Tibial artery (tissue), 4 donors: ENCODE measurements at regions not wholly inside any gene's neighbourhood (a gene's known extent, or its start where the extent isn't known, plus 50 kb on each side); places are given as distances from the start of the nearest gene placed in this dataset.

ENCODE experiments used
- DNase-seq, 2 donors: peaks; one replicate each; pipeline ENCODE4 v3.0.0-alpha.2; 2019
- H3K27ac ChIP-seq, 2 donors: fragments of 200-600 bp; sonication (generic) in 1 of 2; 1 replicate in 1 of 2; 2 replicates in 1 of 2; pipeline ENCODE4 v1.5.1; 2018 to 2019; ENCODE audit warnings: mild to moderate bottlenecking in 1 of 2
- H3K27me3 ChIP-seq, 2 donors: fragments of 200-600 bp; sonication (generic) in 1 of 2; one replicate each; pipeline versions ENCODE4 v1.5.1 to v1.6.0; 2016 to 2019
- H3K36me3 ChIP-seq, 3 donors: fragments of 200-600 bp; sonication (generic) in 2 of 3; one replicate each; pipeline ENCODE4 v1.5.1; 2016 to 2019; ENCODE audit warnings: mild to moderate bottlenecking in 2 of 3
- H3K4me1 ChIP-seq, 4 donors: fragments of 200-600 bp; sonication (generic) in 2 of 4; 1 replicate in 3 of 4; 2 replicates in 1 of 4; pipeline ENCODE4 v1.5.1; 2016 to 2019
- H3K4me3 ChIP-seq, 2 donors: fragments of 200-600 bp; sonication (generic) in 1 of 2; 1 replicate in 1 of 2; 2 replicates in 1 of 2; pipeline ENCODE4 v1.5.1; 2018 to 2019; ENCODE audit warnings: mild to moderate bottlenecking in 2 of 2
- H3K9me3 ChIP-seq, 3 donors: fragments of 200-600 bp; sonication (generic) in 1 of 3; one replicate each; pipeline ENCODE4 v1.5.1; 2016 to 2019
- intact Hi-C: fragments of 100-400 bp; cut with DNase I; formaldehyde crosslinking; loops from one replicate; pipeline ENCODE4 v1.15.0; 2023; ENCODE audit warnings: low total_unique reads
- TF ChIP-seq, protein P1 (sequence below), 2 experiments: fragments of 200-600 bp in 1 of 2; fragments of 450-650 bp in 1 of 2; IDR thresholded peaks; one replicate each; pipeline ENCODE4 v1.5.1; 2017 to 2019; ENCODE audit warnings: antibody characterized with exemption in 2 of 2, mild to moderate bottlenecking in 1 of 2, moderate library complexity in 1 of 2

DNA sequence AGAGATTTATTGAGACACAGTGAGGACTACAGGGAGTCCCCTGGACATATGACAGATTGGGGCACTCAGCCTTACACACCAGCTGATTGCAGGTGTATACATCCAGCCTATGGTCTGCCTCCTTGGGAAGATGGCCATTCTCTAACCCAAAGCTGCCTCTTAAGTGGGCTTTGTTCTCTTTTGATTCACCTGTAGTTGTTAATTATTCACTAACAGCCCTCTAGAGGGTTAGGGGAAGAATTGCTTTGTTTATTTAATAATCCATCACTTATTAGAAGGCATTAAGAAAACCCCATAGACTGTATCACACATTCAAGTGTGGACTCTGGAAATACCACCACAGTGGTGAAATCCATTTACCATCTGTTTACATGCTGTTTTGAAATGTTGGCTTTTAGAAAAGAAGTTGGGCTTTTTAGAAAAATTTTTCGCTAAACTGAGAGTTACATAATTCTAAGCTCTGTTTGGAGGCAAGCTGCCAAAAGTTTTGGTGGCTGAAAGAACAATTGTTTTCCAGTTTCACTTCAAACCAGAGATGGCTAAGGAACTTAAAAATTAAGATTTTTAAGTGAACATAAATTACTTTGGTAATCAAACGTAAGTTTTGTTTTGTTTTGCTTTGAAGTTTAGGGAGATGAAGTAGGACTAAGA lies 379.1 kb downstream of the ADRA2A start:
- Histone ChIP-seq H3K36me3 (no peaks in the 10 kb centered on the region), H3K27ac (no peak overlapping the region), H3K4me1 (no peaks in the 10 kb centered on the region), H3K27me3 (no peaks in the 10 kb centered on the region), H3K4me3 (no peak overlapping the region), H3K9me3 (no peaks in the 10 kb centered on the region)
- DNase-seq, result peak in 1 of 2 donors; percentile 24
- TF ChIP-seq, protein P1, sequence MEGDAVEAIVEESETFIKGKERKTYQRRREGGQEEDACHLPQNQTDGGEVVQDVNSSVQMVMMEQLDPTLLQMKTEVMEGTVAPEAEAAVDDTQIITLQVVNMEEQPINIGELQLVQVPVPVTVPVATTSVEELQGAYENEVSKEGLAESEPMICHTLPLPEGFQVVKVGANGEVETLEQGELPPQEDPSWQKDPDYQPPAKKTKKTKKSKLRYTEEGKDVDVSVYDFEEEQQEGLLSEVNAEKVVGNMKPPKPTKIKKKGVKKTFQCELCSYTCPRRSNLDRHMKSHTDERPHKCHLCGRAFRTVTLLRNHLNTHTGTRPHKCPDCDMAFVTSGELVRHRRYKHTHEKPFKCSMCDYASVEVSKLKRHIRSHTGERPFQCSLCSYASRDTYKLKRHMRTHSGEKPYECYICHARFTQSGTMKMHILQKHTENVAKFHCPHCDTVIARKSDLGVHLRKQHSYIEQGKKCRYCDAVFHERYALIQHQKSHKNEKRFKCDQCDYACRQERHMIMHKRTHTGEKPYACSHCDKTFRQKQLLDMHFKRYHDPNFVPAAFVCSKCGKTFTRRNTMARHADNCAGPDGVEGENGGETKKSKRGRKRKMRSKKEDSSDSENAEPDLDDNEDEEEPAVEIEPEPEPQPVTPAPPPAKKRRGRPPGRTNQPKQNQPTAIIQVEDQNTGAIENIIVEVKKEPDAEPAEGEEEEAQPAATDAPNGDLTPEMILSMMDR (IDR thresholded peaks at IDR 0.05), result no peak
- intact Hi-C loops, result no loop called here

DNA sequence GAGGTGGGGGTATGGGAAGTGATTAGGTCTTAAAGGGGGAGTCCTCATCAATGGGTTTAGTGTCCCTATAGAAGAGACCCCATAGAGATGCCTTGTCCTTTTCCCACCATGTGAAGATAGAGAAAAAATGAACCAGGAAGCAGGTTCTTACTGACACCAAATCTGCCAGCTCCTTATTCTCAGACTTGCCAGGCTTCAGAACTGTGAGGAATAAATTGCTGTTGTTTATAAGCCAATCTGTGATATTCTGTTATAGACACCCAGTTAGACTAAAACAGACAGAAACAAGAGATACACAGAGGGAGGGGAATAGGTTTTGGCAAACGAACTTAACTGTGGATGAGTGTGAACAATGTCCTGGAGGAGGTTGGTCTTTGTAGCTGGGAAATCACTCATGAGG lies 381.4 kb downstream of the ADRA2A start:
- Histone ChIP-seq H3K4me3 (no peak overlapping the region), H3K4me1 (no peaks in the 10 kb centered on the region), H3K27me3 (no peaks in the 10 kb centered on the region), H3K9me3 (no peaks in the 10 kb centered on the region), H3K27ac (no peak overlapping the region), H3K36me3 (no peaks in the 10 kb centered on the region)
- DNase-seq, result no peak
- intact Hi-C loops, result no loop called here
- TF ChIP-seq, protein P1 (IDR thresholded peaks at IDR 0.05), result no peak

DNA sequence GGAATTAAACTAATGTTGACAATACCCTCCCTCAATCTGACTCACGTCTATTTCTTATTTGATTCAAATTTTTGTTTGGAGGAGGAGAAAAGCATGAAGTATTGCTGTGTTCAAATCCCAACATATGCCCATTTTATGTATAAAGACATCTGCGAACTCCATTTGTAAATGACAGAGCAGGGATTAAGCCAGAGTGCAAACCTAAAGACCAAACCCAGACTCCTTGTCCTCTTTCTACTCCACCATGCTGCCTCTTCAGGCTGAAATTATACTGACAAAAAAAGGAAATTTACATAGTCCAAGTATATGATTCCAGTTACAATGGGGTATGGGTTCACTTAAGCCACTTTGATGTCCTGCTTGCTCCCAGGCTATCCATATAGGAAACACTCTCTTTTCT lies 383.1 kb downstream of the ADRA2A start:
- Histone ChIP-seq H3K4me1 (no peaks in the 10 kb centered on the region), H3K9me3 (no peaks in the 10 kb centered on the region), H3K27me3 (no peaks in the 10 kb centered on the region), H3K27ac (no peak overlapping the region), H3K4me3 (no peak overlapping the region), H3K36me3 (no peaks in the 10 kb centered on the region)
- intact Hi-C loops, result no loop called here
- TF ChIP-seq, protein P1 (IDR thresholded peaks at IDR 0.05), result no peak
- no peak for DNase-seq

DNA sequence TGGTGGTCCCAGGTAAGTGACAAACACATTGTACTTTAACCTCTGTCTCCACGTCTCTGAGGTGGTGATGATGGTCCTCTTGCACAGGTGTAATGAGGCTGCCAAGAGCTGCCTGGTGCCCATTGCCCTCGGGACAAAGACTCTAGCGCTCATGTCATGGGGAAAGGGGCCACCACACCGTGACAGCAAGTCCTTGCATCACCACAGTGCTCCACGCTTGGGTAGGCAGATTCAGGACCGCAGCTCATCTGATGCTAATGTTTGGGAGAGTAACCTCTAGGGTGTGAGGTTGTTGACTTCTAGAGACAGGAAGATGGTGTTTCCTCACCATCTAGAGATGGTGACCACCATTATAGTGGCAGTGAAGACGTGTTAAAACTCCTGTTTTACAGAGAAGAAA lies 395.6 kb downstream of the ADRA2A start:
- no peaks in the 10 kb centered on the region for H3K4me1 ChIP-seq
- intact Hi-C loops, result no loop called here
- no peaks in the 10 kb centered on the region for H3K36me3 ChIP-seq
- DNase-seq, result no peak
- H3K9me3 ChIP-seq, result no peaks in the 10 kb centered on the region
- H3K27ac ChIP-seq, result no peak overlapping the region
- H3K4me3 ChIP-seq, result no peak overlapping the region
- TF ChIP-seq, protein P1 (IDR thresholded peaks at IDR 0.05), result no peak
- no peaks in the 10 kb centered on the region for H3K27me3 ChIP-seq

DNA sequence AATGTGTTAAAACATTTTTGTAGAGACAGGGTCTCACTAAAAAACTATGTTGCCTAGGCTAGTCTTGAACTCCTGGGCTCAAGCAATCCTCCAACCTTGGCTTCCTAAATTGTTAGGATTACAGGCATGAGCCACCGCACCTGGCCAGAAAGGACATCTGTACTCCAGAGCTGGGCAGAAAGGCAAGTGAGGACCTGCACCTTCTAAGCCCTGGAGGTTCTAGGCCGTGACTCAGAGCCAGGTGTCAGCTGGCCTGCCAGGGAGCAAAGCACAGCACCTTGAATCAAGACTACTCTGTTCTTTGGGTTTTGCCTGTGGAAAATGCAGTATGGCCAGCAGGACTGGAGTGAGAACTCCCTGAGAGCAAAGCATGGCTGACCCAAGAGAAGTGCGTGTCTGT lies 396.5 kb downstream of the ADRA2A start:
- Histone ChIP-seq H3K4me1 (no peaks in the 10 kb centered on the region), H3K27me3 (no peaks in the 10 kb centered on the region), H3K4me3 (no peak overlapping the region), H3K27ac (no peak overlapping the region), H3K36me3 (no peaks in the 10 kb centered on the region), H3K9me3 (no peaks in the 10 kb centered on the region)
- intact Hi-C loops, result no loop called here
- TF ChIP-seq, protein P1 (IDR thresholded peaks at IDR 0.05), result no peak
- DNase-seq, result no peak

DNA sequence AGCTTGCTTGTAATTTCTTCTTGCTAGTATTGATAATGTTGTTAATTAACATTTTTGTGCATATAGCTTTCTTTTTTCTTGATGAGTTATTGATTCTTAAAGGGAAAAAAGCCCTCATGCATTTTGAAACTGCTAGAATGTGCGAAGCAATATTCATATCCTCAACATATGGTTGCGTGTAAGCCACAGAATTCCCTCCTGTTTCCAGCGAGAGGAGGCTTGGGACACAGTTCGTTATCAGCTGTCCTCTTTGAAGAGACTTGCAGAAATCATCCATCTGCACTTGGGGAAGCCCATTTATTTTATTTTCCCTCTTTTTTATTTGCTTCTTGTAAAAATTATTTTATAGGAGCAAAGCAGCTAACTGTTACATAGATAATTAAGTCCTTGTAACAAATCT lies 398.0 kb downstream of the ADRA2A start:
- Histone ChIP-seq H3K27me3 (no peaks in the 10 kb centered on the region), H3K27ac (no peak overlapping the region), H3K36me3 (no peaks in the 10 kb centered on the region), H3K9me3 (no peaks in the 10 kb centered on the region), H3K4me1 (no peaks in the 10 kb centered on the region), H3K4me3 (no peak overlapping the region)
- TF ChIP-seq, protein P1 (IDR thresholded peaks at IDR 0.05), result no peak
- no peak for DNase-seq
- intact Hi-C loops, result no loop called here
